OCI-LY7 (cell line): ENCODE measurements at regions not wholly inside any gene's neighbourhood (a gene's known extent, or its start where the extent isn't known, plus 50 kb on each side); places are given as distances from the start of the nearest gene placed in this dataset.

ENCODE experiments used
- EZH2phosphoT487 ChIP-seq: fragments of 200-600 bp; sonication (generic); IDR thresholded peaks from 2 replicates; pipeline ENCODE4 v1.6.1; 2018; ENCODE audit warnings: low read depth, borderline replicate concordance, mild to moderate bottlenecking, mixed run types, antibody characterized with exemption, low read length, moderate library complexity, mixed read lengths
- TF ChIP-seq, protein P1 (sequence below): fragments of 200-600 bp; sonication (generic); conservative IDR thresholded peaks from 2 replicates; pipeline ENCODE4 v1.5.1; 2014; ENCODE audit warnings: mild to moderate bottlenecking, antibody characterized with exemption, low read length, moderate library complexity, mixed read lengths

DNA sequence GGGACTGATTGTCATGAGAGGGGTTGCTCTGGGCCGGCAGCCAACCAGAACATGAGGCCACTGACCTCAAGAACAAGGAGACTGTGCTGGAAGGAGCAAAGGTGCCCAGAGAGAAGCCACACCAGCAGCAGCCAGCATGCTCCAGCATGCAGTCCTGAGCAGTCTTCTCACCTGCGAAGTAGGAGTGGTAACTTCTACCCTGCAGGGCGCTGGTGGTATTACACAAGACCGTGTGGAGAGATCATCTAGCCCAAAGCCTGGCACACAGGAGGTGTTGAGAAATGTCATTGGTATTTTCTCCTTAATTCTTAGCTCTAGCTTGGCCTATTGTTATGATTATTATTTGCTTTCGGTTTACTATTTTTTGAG, 132.7 kb downstream of the TSN start:
- TF ChIP-seq, protein P1, sequence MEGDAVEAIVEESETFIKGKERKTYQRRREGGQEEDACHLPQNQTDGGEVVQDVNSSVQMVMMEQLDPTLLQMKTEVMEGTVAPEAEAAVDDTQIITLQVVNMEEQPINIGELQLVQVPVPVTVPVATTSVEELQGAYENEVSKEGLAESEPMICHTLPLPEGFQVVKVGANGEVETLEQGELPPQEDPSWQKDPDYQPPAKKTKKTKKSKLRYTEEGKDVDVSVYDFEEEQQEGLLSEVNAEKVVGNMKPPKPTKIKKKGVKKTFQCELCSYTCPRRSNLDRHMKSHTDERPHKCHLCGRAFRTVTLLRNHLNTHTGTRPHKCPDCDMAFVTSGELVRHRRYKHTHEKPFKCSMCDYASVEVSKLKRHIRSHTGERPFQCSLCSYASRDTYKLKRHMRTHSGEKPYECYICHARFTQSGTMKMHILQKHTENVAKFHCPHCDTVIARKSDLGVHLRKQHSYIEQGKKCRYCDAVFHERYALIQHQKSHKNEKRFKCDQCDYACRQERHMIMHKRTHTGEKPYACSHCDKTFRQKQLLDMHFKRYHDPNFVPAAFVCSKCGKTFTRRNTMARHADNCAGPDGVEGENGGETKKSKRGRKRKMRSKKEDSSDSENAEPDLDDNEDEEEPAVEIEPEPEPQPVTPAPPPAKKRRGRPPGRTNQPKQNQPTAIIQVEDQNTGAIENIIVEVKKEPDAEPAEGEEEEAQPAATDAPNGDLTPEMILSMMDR, result peak; percentile 70
- no peak for TF ChIP-seq EZH2phosphoT487
